Heart left ventricle (tissue), 16 donors: ENCODE measurements at regions not wholly inside any gene's neighbourhood (a gene's known extent, or its start where the extent isn't known, plus 50 kb on each side); places are given as distances from the start of the nearest gene placed in this dataset.

Source experiments
- ATAC-seq, 4 donors: fragments of 200-7000 bp; cut with Tn5 transposase; one replicate each; pipeline ENCODE4 v1.9.1; 2020 to 2022; ENCODE audit warnings: moderate library complexity in 4 of 4, mild to moderate bottlenecking in 3 of 4, moderate number of reproducible peaks in 1 of 4
- DNase-seq, 5 donors: peaks; one replicate each; pipeline ENCODE4 v3.0.0-alpha.2; 2020
- H3K27ac ChIP-seq, 12 donors: fragments of 200-600 bp; sonication (generic) in 4 of 12; one replicate each; pipeline versions ENCODE4 v1.5.0 to v1.8.0; 2016 to 2022; ENCODE audit warnings: mild to moderate bottlenecking in 2 of 12
- H3K27me3 ChIP-seq, 9 donors: fragments of 200-600 bp; sonication (generic) in 2 of 9; one replicate each; pipeline versions ENCODE4 v1.5.1 to v1.8.0; 2016 to 2022; ENCODE audit warnings: mild to moderate bottlenecking in 3 of 9
- H3K36me3 ChIP-seq, 9 donors: fragments of 200-600 bp; sonication (generic) in 2 of 9; one replicate each; pipeline versions ENCODE4 v1.5.0 to v1.8.0; 2018 to 2022; ENCODE audit warnings: mild to moderate bottlenecking in 2 of 9
- H3K4me1 ChIP-seq, 12 donors: fragments of 200-600 bp; sonication (generic) in 4 of 12; one replicate each; pipeline versions ENCODE4 v1.5.0 to v1.8.0; 2016 to 2022; ENCODE audit warnings: mild to moderate bottlenecking in 3 of 12
- H3K4me3 ChIP-seq, 12 donors: fragments of 200-600 bp; sonication (generic) in 4 of 12; one replicate each; pipeline versions ENCODE4 v1.5.0 to v1.8.0; 2017 to 2022; ENCODE audit warnings: mild to moderate bottlenecking in 9 of 12, moderate library complexity in 4 of 12
- H3K9me3 ChIP-seq, 12 donors: fragments of 200-600 bp; sonication (generic) in 4 of 12; one replicate each; pipeline versions ENCODE4 v1.5.0 to v1.8.0; 2016 to 2022; ENCODE audit warnings: mild to moderate bottlenecking in 1 of 12
- POLR2A ChIP-seq, 2 donors: fragments of 450-650 bp; IDR thresholded peaks; one replicate each; pipeline ENCODE4 v1.6.1; 2017; ENCODE audit warnings: antibody characterized with exemption in 2 of 2, mild to moderate bottlenecking in 2 of 2, moderate library complexity in 2 of 2
- WGBS, 4 donors: extraction: QIAGEN DNeasy Blood & Tissue Kit in 2 of 4; methylation state at CpG; one replicate each; pipeline versions ENCODE4 v1.1.5 to v1.1.7; 2013 to 2018; 5-methylcytosine and 5-hydroxymethylcytosine counted together
- intact Hi-C, 10 donors: fragments of 100-400 bp; cut with DNase I; formaldehyde crosslinking; loops; one replicate each; pipeline versions ENCODE4 v1.11.1 to v1.14.2; 2022
- TF ChIP-seq, protein P1 (sequence below), 12 donors: fragments of 200-600 bp; sonication (generic) in 4 of 12; IDR thresholded peaks; one replicate each; pipeline versions ENCODE4 v1.5.0 to v1.8.0; 2018 to 2022; ENCODE audit warnings: antibody characterized with exemption in 12 of 12, mild to moderate bottlenecking in 5 of 12
- donor health status: ischemic (EF 13 %, LVEDD 7.1; RV severe dilation, severe dysfunction).
- donor health status: healthy with polysubstance abuse.
- donor health status: DM: no; HTN: yes; CAD: no.
- donor health status: DM: no; HTN: no; CAD: no.
- donor health status: ischemic (EF 25% LVEDD 6.9; RV normal size, moderate dysfunction).
- donor health status: ischemic (EF 25% LVEDD 5.7; RV mildly dilated, moderate dysfunction).
- donor health status: healthy.
- donor health status: DM: yes; HTN: yes; CAD: no.
- donor health status: ischemic (EF 35%, LVEDD 5.7; RV mildly dilated, moderate dysfunction).
- donor health status: nonischemic (EF 11% LVEDD 7.7; RV severe dilation, severe dysfunction).
- donor health status: DM: yes; HTN: yes; CAD: no.
- donor health status: PGD.
- donor health status: ischemic (EF 29% LVEDD 5.4; RV normal size, mild dysfunction).
- donor health status: nonischemic (EF 23%, LVEDD 6.1; RV moderate dilation, normal function).

DNA sequence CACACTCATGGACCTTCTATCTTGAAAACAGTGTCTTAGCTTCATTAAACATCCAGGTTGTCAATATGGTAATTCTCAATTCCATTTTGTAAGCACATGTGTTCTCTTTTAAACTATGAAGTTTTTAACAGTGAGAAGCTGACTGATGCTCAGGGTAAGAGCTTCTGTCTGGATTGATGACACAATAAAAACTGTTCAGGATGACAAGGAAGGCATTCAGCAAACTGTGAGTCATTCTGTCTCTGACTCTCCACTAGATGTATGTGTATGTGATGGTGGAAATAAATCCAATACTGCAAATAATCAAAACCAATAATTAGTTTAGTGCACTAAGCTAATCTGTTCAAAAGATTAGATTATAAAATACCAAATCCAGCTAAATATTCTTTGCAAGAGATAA lies 115.3 kb upstream of the ARX start:
- Histone ChIP-seq H3K4me3 (no peak overlapping the region), H3K4me1 (no peaks in the 10 kb centered on the region), H3K9me3 (peaks cover 0 to 4% (median 0%) of the 10 kb centered on the region in 12 donors), H3K36me3 (no peaks in the 10 kb centered on the region), H3K27me3 (peaks cover 0 to 32% (median 0%) of the 10 kb centered on the region in 9 donors), H3K27ac (no peak overlapping the region)
- DNase-seq, result no peak
- TF ChIP-seq, protein P1, sequence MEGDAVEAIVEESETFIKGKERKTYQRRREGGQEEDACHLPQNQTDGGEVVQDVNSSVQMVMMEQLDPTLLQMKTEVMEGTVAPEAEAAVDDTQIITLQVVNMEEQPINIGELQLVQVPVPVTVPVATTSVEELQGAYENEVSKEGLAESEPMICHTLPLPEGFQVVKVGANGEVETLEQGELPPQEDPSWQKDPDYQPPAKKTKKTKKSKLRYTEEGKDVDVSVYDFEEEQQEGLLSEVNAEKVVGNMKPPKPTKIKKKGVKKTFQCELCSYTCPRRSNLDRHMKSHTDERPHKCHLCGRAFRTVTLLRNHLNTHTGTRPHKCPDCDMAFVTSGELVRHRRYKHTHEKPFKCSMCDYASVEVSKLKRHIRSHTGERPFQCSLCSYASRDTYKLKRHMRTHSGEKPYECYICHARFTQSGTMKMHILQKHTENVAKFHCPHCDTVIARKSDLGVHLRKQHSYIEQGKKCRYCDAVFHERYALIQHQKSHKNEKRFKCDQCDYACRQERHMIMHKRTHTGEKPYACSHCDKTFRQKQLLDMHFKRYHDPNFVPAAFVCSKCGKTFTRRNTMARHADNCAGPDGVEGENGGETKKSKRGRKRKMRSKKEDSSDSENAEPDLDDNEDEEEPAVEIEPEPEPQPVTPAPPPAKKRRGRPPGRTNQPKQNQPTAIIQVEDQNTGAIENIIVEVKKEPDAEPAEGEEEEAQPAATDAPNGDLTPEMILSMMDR (IDR thresholded peaks at IDR 0.05), result no peak
- TF ChIP-seq POLR2A (IDR thresholded peaks at IDR 0.05), result no peak
- no peak for ATAC-seq
- intact Hi-C loops, result no loop called here

DNA sequence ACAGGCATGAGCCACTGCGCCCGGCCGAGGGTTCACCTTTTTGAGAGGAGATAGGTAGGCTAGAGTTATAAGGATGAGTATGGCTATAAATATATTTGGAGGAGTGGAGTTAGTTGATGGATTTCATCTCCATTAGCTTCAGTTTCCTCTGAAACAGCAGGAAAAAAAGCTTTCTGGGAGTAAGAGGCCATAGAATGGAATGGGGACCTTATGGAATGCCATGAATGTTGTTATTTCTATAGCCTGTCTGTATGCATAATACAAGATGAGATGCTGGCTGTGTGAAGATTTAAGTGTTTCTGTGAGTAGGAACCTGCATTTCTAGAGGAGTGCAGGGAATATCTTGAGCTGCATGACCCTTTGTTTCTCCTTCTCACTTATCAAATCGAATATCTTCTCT lies 114.9 kb upstream of the ARX start:
- 75 to 86% (median 82%) methylated on average over 4 of the region's 4 CpGs for WGBS, 4 donors
- Histone ChIP-seq H3K4me3 (no peak overlapping the region), H3K27ac (no peak overlapping the region), H3K36me3 (no peaks in the 10 kb centered on the region), H3K27me3 (peaks cover 0 to 32% (median 0%) of the 10 kb centered on the region in 9 donors), H3K4me1 (no peaks in the 10 kb centered on the region), H3K9me3 (peaks cover 0 to 4% (median 0%) of the 10 kb centered on the region in 12 donors)
- TF ChIP-seq POLR2A (IDR thresholded peaks at IDR 0.05), result no peak
- TF ChIP-seq, protein P1 (IDR thresholded peaks at IDR 0.05), result no peak
- DNase-seq (no peak), ATAC-seq (no peak)
- intact Hi-C loops, result no loop called here

DNA sequence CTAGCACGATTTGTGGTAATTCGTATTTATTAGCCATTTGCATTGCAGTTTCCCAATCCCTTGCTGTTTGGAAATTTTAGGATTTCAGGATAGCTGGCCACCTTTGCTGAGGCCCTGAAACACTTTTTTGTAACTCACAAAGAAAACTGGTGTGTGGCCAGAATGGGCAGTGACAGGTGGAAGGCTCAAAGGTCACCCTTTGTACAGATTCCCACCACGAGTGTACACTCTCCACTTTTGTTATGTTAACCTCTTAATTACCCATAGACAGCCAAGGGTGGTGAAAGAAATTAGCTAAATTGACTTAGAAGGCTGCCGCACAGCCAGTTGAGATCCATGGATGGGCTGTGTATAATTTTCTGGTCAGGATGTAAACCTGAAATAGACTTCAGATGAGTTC lies 109.7 kb upstream of the ARX start:
- ATAC-seq, result no peak
- TF ChIP-seq, protein P1 (IDR thresholded peaks at IDR 0.05), result no peak
- no peak for TF ChIP-seq POLR2A (IDR thresholded peaks at IDR 0.05)
- no peak overlapping the region for H3K27ac ChIP-seq
- DNase-seq, result no peak
- H3K27me3 ChIP-seq, result peaks cover 0 to 6% (median 0%) of the 10 kb centered on the region in 9 donors
- 71 to 76% (median 72%) methylated on average over 4 of the region's 4 CpGs for WGBS, 4 donors
- H3K36me3 ChIP-seq, result no peaks in the 10 kb centered on the region
- H3K9me3 ChIP-seq, result peaks cover 0 to 7% (median 0%) of the 10 kb centered on the region in 12 donors
- intact Hi-C loops, result no loop called here
- H3K4me1 ChIP-seq, result no peaks in the 10 kb centered on the region
- H3K4me3 ChIP-seq, result no peak overlapping the region

DNA sequence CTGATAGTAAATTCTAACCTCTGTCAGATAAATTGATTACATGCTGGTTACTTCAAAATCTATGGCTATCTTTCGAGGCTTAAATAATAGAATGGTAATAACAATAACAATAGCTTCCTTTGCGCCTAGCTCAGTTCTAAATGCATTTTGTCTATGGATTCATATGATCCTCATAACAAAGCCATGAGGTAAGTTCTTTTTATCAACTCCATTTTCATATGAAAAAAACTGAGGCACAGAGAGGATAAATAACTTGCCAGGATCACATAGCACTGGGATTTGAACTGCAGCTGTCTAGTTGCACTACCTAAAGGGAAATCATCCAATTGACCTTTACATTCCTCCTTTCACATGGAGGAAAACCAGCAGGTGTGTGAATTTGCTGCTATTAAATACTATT lies 108.6 kb upstream of the ARX start:
- ATAC-seq (no peak), DNase-seq (no peak)
- 69 to 91% (median 85%) methylated on average over 2 of the region's 2 CpGs for WGBS, 4 donors
- intact Hi-C loops, result no loop called here
- Histone ChIP-seq H3K4me1 (no peaks in the 10 kb centered on the region), H3K36me3 (no peaks in the 10 kb centered on the region), H3K27ac (no peak overlapping the region), H3K4me3 (no peak overlapping the region), H3K27me3 (peaks cover 0 to 5% (median 0%) of the 10 kb centered on the region in 9 donors), H3K9me3 (peaks cover 0 to 7% (median 0%) of the 10 kb centered on the region in 12 donors)
- TF ChIP-seq, protein P1 (IDR thresholded peaks at IDR 0.05), result no peak
- no peak for TF ChIP-seq POLR2A (IDR thresholded peaks at IDR 0.05)
